ENCODE measurements at regions not wholly inside any gene's neighbourhood (a gene's known extent, or its start where the extent isn't known, plus 50 kb on each side); places are given as distances from the start of the nearest gene placed in this dataset.

GRCh38 chr7:13179011-13179582 is 491.7 kb downstream of the ARL4A start:
- TF ChIP-seq JUNB (IDR thresholded peaks at IDR 0.05) (no peak), EGR1 (IDR thresholded peaks at IDR 0.05; ENCODE audit: borderline replicate concordance in 1 of 2, low read depth in 2 of 2, low read length in 2 of 2) (no peak)

All from GM12878 (cell line).